ENCODE measurements at regions not wholly inside any gene's neighbourhood (a gene's known extent, or its start where the extent isn't known, plus 50 kb on each side); places are given as distances from the start of the nearest gene placed in this dataset.

- no peak overlapping the region for H3K4me3 ChIP-seq (ENCODE audit: low read depth, low read length)
These were observed 353.1 kb downstream of the UQCRFS1 start for GRCh38 chr19:28859811-28860210.

GRCh38 chr19:28858933-28859332, 354.0 kb downstream of the UQCRFS1 start:
- no peak overlapping the region for H3K4me3 ChIP-seq (ENCODE audit: low read depth, low read length)

- H3K4me3 ChIP-seq (ENCODE audit: low read depth, low read length), result no peak overlapping the region
These were observed 355.0 kb downstream of the UQCRFS1 start for GRCh38 chr19:28857967-28858366.

DNA sequence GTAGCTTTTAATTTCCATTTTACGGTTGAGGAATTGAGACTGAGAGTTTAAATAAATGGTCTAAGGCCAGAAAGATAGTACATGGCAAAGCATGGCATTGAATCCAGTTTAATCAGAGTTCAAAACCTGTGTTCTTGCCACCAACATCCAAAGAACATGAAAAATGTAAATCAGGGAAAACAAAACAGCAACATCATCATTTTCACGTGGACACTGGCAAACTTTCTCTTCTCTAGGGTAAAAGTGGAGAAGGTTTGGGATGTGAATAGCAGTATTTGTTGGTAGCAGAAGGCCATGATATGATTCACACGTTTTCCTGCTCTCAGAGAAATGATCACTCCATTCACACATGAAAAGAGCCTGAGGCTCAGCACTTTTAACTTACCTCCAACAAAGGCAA, 357.7 kb downstream of the UQCRFS1 start:
- no peak overlapping the region for H3K4me3 ChIP-seq (ENCODE audit: low read depth, low read length)

- no peak overlapping the region for H3K4me3 ChIP-seq (ENCODE audit: low read depth, low read length)
These were observed 365.5 kb downstream of the UQCRFS1 start for GRCh38 chr19:28847468-28847867.

GRCh38 chr19:28846094-28846812, 366.7 kb downstream of the UQCRFS1 start:
- no peak overlapping the region for H3K4me3 ChIP-seq (ENCODE audit: low read depth, low read length)

GRCh38 chr19:28843761-28844492, 369.0 kb downstream of the UQCRFS1 start:
- no peak overlapping the region for H3K4me3 ChIP-seq (ENCODE audit: low read depth, low read length)

- H3K4me3 ChIP-seq (ENCODE audit: low read depth, low read length), result no peak overlapping the region
These were observed 371.4 kb downstream of the UQCRFS1 start for GRCh38 chr19:28841531-28841930.

GRCh38 chr19:28840891-28841290, 372.1 kb downstream of the UQCRFS1 start:
- no peak overlapping the region for H3K4me3 ChIP-seq (ENCODE audit: low read depth, low read length)

- no peak overlapping the region for H3K4me3 ChIP-seq (ENCODE audit: low read depth, low read length)
These were observed 373.5 kb downstream of the UQCRFS1 start for GRCh38 chr19:28839455-28839854.

DNA sequence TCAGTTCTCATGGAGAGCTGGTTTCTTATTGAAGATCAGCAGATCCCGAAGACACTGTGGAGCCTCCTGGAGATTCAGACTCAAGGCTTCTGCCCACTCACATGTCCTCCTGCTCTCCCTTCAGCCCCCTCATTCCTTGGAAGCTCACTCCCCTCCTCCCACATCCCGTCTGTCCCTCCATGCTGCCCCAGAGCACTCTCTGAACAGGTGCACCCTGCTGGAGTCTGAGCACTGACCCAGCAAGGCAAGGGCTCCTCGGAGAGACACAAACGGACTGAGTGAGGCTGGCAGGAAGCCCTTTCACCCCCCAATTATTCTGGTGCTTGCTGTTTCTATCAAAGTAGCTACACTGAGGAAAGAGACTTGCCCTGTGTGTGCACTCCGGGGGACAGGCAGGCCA, 374.0 kb downstream of the UQCRFS1 start:
- H3K4me3 ChIP-seq (ENCODE audit: low read depth, low read length), result no peak overlapping the region

GRCh38 chr19:28836421-28836820, 376.5 kb downstream of the UQCRFS1 start:
- no peak overlapping the region for H3K4me3 ChIP-seq (ENCODE audit: low read depth, low read length)

GRCh38 chr19:28834996-28835395, 378.0 kb downstream of the UQCRFS1 start:
- no peak overlapping the region for H3K4me3 ChIP-seq (ENCODE audit: low read depth, low read length)

DNA sequence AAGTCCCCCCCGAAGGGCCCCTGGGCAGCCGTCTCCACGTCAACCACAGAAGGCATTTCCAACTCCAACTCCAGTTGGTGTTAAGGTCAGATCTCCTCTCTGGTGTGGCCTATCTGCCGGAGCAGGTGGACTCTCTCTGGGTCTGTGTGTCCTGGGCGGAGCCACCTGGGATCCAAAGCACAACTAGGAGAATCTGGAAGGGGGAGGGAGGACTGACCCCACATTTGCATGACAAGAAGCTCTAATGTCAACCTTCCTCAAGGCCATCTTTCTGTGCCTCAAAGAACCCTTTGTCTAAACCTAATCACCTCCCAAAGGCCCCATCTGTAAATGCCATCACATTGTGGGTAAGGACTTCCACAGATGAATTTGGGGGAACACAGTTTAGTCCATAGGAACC, 381.5 kb downstream of the UQCRFS1 start:
- H3K4me3 ChIP-seq (ENCODE audit: low read depth, low read length), result no peak overlapping the region

- no peak overlapping the region for H3K4me3 ChIP-seq (ENCODE audit: low read depth, low read length)
These were observed 383.2 kb downstream of the UQCRFS1 start for GRCh38 chr19:28829762-28830161.

DNA sequence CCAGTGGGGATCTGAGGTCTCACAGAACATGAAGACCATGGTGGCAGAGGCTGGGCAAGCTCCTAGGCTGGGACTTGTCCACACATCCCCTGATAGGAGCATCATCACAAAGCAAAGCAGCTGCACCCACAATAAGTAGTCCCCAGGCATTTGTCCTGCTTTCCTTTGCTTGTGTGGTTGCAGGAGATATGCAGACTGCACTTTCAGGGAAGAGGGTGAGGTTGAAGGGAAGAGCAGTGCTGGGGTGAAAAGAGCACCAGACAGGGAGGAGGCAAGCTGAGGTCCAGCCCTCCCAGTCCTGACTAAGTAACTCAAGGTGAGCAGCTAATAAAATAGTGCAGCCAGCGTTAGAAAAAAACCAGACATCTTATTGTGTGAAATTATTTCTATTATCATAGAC, 383.6 kb downstream of the UQCRFS1 start:
- no peak overlapping the region for H3K4me3 ChIP-seq (ENCODE audit: low read depth, low read length)

DNA sequence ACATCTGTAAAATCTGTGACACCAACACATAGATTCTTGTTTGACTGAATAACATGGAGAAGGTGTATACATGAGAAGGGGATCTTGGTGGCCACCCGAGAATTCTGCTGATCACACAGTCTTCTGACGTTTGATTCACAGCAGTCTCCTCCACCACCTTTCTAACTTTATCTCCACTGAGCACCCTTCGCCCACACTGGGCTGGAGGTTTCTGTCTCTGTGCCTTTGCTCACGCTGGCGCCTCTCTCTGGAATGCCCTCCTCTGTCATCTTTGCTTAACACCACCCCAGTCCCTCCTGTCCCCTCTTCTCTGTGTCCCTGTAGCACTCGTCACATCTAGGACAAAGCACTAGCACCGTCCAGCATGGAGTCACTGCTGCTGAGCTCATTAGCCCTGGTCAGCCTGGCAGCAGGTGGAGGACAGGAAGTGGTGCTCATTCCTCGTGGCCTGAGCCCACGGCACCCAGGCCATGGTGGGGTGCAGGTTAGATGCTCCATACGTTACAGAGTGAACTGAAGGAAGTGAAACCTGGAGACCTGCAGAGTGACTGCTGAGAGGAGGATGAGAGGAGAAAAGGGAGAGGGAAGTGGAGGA, 384.6 kb downstream of the UQCRFS1 start:
- no peak overlapping the region for H3K4me3 ChIP-seq (ENCODE audit: low read depth, low read length)

DNA sequence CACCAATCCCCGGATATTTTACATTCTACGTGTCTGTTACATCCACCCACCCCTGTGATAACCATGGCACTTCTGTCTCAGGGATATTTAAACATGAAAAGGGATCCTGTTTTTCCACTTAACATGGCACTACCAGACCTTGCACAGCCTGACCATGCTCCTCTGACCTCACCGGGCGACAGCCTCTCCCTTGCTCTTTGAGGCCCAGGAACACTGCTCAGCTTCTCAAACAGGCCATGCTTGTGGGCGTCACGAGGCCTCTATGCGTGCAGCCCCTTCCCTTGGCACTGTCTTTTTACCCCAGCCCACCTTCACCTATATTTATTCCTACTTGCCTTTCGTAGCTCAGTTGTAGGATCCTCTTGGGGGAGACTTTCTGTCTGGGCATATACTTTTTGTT, 385.6 kb downstream of the UQCRFS1 start:
- no peak overlapping the region for H3K4me3 ChIP-seq (ENCODE audit: low read depth, low read length)

DNA sequence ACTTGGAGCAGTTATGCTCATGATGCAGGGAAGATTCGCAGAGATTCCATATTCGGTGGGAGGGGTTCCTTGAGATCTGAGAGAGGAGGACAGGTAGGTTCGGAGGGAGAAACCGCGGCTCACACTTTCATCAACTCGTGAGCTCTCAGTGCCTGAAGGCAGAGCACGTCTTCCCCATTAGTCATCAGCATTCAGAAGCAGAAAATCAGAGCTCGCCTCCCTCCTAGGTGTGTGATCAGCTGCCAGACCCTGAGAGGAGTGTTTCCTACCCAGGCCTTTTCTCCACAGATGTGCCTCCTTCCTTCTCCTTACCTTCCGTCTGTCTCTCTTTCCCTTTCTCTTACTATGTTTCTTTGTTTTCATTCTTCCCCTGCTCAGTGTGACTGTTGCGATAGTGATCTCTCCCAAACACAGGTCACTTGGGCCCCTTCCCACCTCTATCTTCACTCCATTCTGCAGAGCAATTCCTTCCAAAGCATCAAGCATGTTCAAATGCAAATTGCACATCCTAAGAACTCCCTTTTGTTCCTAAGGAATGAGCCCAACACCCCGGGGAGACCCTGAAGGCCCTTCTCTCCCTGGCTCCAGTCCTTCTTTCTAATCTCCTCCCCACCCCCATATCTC, 389.5 kb downstream of the UQCRFS1 start:
- no peak overlapping the region for H3K4me3 ChIP-seq (ENCODE audit: low read depth, low read length)

DNA sequence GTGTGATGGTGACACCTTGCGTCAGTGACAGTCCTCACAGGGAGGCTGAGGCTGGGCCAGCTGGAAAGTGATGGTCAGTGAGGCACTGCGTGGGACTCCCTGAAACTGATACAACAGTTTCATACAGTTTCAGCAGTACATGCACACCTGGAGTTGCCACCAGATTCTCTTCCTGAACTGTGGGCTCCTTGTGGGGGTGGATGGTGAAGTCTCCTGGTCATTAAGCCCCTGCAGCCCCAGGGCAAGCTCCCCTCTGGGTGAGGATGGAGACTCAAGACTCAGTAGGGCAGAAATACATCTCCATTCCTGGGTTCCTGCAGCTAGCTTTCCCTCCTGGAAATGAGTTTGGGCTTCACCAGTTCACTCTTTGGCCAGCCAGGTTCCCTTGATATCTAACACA, 392.7 kb downstream of the UQCRFS1 start:
- no peak overlapping the region for H3K4me3 ChIP-seq (ENCODE audit: low read depth, low read length)

DNA sequence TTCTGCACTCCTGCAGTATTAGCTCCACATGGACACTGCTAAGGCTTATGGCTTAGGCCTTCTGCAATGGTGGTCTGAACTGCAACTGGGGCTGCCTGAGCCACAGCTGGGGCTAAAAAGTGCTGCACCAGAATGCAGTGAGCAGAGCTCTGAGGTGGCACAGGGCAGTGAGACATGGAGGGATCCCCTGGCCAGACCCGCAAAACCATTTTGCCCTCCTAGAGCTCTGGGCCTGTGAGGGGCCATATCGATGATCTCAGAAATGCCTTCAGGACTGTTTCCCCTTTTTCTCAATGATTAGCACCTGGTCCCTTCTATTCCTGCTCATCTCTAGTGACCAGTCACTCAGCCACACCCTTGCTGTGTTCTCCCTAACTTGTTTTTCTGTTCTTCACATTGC, 397.7 kb downstream of the UQCRFS1 start:
- no peak overlapping the region for H3K4me3 ChIP-seq (ENCODE audit: low read depth, low read length)

DNA sequence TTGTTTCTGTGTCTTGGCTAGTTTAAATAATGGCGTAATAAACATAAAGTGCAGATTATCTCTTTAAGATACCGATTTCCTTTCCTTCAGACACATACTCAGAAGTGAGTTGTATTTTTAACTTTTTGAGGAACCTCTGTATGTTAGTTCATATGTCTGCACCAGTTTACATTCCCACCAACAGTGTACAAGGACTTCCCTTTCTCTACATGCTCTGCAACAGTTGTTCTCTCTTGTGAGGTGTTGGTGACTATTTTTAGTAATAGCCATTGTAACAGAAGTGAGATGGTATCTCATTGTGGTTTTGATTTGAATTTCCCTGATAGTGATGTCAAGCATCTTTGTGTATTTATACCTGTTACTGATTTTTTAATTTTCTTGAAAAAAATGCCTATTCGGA, 418.6 kb downstream of the UQCRFS1 start:
- H3K4me3 ChIP-seq (ENCODE audit: low read depth, low read length), result no peak overlapping the region
